KMS-11 (cell line): ENCODE measurements at regions not wholly inside any gene's neighbourhood (a gene's known extent, or its start where the extent isn't known, plus 50 kb on each side); places are given as distances from the start of the nearest gene placed in this dataset.

Experiments
- H2AFZ ChIP-seq: fragments of 200-600 bp; sonication (generic); 2 replicates; pipeline ENCODE4 v1.6.1; 2016; ENCODE audit warnings: antibody characterized with exemption, mixed run types, low read depth
- H3K27ac ChIP-seq: fragments of 200-600 bp; sonication (generic); 2 replicates; pipeline ENCODE4 v1.6.1; 2016; ENCODE audit warnings: mild to moderate bottlenecking, mixed run types
- H3K27me3 ChIP-seq: fragments of 200-600 bp; sonication (generic); 2 replicates; pipeline ENCODE4 v1.6.1; 2017; ENCODE audit warnings: mild to moderate bottlenecking, low read depth, mixed run types, moderate library complexity; ENCODE audit not compliant: insufficient read depth
- H3K36me3 ChIP-seq: fragments of 200-600 bp; sonication (generic); 2 replicates; pipeline ENCODE4 v1.6.1; 2017; ENCODE audit warnings: mild to moderate bottlenecking, mixed run types; ENCODE audit not compliant: insufficient read depth
- H3K4me1 ChIP-seq: fragments of 200-600 bp; sonication (generic); 2 replicates; pipeline ENCODE4 v1.6.1; 2016; ENCODE audit warnings: mild to moderate bottlenecking, low read depth, mixed run types; ENCODE audit not compliant: poor library complexity, severe bottlenecking
- H3K4me2 ChIP-seq: fragments of 200-600 bp; sonication (generic); 2 replicates; pipeline ENCODE4 v1.7.0; 2016; ENCODE audit warnings: mild to moderate bottlenecking, mixed run types
- H3K4me3 ChIP-seq: fragments of 200-600 bp; sonication (generic); IDR thresholded peaks from 2 replicates; pipeline ENCODE4 v1.6.1; 2017; ENCODE audit warnings: low read depth, low read length, mixed read lengths; ENCODE audit not compliant: insufficient read depth
- H3K79me2 ChIP-seq: fragments of 200-600 bp; sonication (generic); 2 replicates; pipeline ENCODE4 v1.6.1; 2016; ENCODE audit warnings: low read depth, mixed run types; ENCODE audit not compliant: insufficient read depth
- H3K9ac ChIP-seq: fragments of 200-600 bp; sonication (generic); 2 replicates; pipeline ENCODE4 v1.6.1; 2016; ENCODE audit warnings: mild to moderate bottlenecking, mixed run types
- H4K20me1 ChIP-seq: fragments of 200-600 bp; sonication (generic); 2 replicates; pipeline ENCODE4 v1.6.1; 2016; ENCODE audit warnings: mild to moderate bottlenecking, mixed run types; ENCODE audit not compliant: insufficient read depth
- CTCF ChIP-seq: fragments of 200-600 bp; sonication (generic); conservative IDR thresholded peaks from 2 replicates; pipeline ENCODE4 v1.6.1; 2017; ENCODE audit warnings: low read depth, mild to moderate bottlenecking, antibody characterized with exemption, low read length, moderate library complexity, mixed read lengths

- Histone ChIP-seq H4K20me1 (no peaks in the 10 kb centered on the region), H3K79me2 (no peaks in the 10 kb centered on the region), H3K4me3 (no peak overlapping the region), H3K27ac (no peak overlapping the region), H3K9ac (no peak overlapping the region), H3K4me2 (no peak overlapping the region), H3K27me3 (no peaks in the 10 kb centered on the region), H3K36me3 (no peaks in the 10 kb centered on the region), H2AFZ (peak overlapping the region; percentile 1; the same call in 1 of the 2 replicates), H3K4me1 (no peaks in the 10 kb centered on the region)
- TF ChIP-seq CTCF = peak; percentile 90
These were observed 413.7 kb upstream of the FAM98A start for GRCh38 chr2:34012715-34013302.

- Histone ChIP-seq H3K27ac (no peak overlapping the region), H3K9ac (no peak overlapping the region), H3K79me2 (no peaks in the 10 kb centered on the region), H3K4me3 (no peak overlapping the region), H3K4me2 (no peak overlapping the region), H4K20me1 (no peaks in the 10 kb centered on the region), H3K36me3 (no peaks in the 10 kb centered on the region), H2AFZ (no peak overlapping the region), H3K27me3 (no peaks in the 10 kb centered on the region), H3K4me1 (no peaks in the 10 kb centered on the region)
- TF ChIP-seq CTCF = no peak
These were observed 412.6 kb upstream of the FAM98A start for GRCh38 chr2:34011684-34012083.

- Histone ChIP-seq H3K4me3 (no peak overlapping the region), H3K27me3 (no peaks in the 10 kb centered on the region), H3K4me1 (peaks cover 5% of the 10 kb centered on the region), H4K20me1 (no peaks in the 10 kb centered on the region), H2AFZ (no peak overlapping the region), H3K36me3 (no peaks in the 10 kb centered on the region), H3K79me2 (no peaks in the 10 kb centered on the region), H3K27ac (no peak overlapping the region), H3K9ac (no peak overlapping the region), H3K4me2 (no peak overlapping the region)
- no peak for TF ChIP-seq CTCF
These were observed 406.8 kb upstream of the FAM98A start for GRCh38 chr2:34005901-34006300.

GRCh38 chr2:34004936-34005335, 405.8 kb upstream of the FAM98A start:
- no peaks in the 10 kb centered on the region for H4K20me1 ChIP-seq

More at GRCh38 chr2:34004936-34005335, 405.8 kb upstream of the FAM98A start:
- Histone ChIP-seq H3K36me3 (no peaks in the 10 kb centered on the region), H2AFZ (no peak overlapping the region), H3K79me2 (no peaks in the 10 kb centered on the region), H3K4me1 (peaks cover 5% of the 10 kb centered on the region), H3K4me3 (no peak overlapping the region), H3K27ac (no peak overlapping the region), H3K9ac (no peak overlapping the region), H3K4me2 (no peak overlapping the region), H3K27me3 (no peaks in the 10 kb centered on the region)
- TF ChIP-seq CTCF = no peak
